ENCODE measurements at regions not wholly inside any gene's neighbourhood (a gene's known extent, or its start where the extent isn't known, plus 50 kb on each side); places are given as distances from the start of the nearest gene placed in this dataset.

DNA sequence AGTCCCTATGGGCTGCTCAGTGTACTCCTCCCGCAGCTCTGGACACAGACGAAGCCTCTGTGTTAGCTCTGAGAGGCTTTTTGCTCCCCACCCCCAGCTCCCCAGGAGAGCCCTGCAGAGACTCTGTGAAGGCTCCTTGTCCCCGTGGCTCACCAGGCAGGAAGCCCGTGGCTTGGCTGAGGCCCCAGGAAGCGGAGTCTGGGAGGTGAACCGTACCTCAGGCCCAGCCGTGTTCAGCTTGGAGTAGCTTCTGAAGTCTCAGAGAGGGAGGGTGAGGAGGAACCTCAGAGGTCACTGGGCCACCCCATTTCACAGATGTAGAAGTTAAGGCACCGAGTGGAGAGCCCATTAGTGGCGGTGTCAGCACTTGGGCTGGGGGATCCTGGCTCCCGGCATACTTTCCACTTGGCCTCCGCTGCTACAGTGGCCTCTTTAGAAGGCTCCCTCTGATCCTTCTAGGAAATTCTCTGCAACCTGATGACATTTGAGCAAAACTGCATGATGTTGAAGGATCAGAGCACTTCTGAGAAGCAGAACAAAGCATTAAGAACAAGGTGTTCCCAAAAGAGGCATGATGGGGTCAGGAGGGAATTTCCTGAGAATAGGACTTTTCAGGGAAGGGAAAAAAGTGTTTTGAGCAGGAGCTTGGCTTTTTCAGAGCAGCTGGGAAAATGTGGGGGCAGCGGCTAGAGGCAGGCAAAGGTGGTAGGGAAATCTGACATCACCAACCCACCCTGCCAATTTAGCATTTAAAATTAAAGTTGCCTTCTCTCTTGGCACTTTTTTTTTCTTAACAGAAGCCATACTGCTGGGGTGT lies 79.1 kb downstream of the MCFD2 start:
- DNase-seq (ENCODE audit: low read depth): no peak
- Histone ChIP-seq H3K36me3 (ENCODE audit: control insufficient read depth, insufficient read depth, low read length) (no peaks in the 10 kb centered on the region), H3K27me3 (ENCODE audit: control insufficient read depth, insufficient read depth, low read length) (no peaks in the 10 kb centered on the region), H3K4me3 (ENCODE audit: low read depth, low read length) (no peak overlapping the region)
- FAIRE-seq: no peak
- TF ChIP-seq, protein P1, sequence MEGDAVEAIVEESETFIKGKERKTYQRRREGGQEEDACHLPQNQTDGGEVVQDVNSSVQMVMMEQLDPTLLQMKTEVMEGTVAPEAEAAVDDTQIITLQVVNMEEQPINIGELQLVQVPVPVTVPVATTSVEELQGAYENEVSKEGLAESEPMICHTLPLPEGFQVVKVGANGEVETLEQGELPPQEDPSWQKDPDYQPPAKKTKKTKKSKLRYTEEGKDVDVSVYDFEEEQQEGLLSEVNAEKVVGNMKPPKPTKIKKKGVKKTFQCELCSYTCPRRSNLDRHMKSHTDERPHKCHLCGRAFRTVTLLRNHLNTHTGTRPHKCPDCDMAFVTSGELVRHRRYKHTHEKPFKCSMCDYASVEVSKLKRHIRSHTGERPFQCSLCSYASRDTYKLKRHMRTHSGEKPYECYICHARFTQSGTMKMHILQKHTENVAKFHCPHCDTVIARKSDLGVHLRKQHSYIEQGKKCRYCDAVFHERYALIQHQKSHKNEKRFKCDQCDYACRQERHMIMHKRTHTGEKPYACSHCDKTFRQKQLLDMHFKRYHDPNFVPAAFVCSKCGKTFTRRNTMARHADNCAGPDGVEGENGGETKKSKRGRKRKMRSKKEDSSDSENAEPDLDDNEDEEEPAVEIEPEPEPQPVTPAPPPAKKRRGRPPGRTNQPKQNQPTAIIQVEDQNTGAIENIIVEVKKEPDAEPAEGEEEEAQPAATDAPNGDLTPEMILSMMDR (IDR thresholded peaks at IDR 0.05; ENCODE audit: insufficient read depth, low read length, severe bottlenecking): no peak

DNA sequence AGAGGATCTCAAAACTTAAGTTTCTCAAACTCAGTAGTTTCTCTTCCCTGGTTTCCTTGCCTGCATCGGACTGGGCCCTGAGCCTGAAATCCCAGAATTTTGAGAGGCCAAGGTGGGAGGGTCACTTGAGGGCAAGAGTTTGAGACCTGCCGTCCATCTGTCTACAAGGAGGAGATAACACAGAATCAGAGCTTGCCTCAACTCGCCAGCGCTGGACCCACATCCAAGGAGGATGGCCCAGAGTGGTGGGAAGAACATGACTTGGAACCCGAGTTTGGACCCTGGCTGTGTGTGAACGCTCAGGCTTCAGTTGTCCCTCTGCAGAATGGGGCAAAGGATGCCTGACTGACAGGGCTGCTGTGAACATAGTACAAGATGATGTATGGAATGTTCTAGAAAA lies 80.1 kb downstream of the MCFD2 start:
- Histone ChIP-seq H3K36me3 (ENCODE audit: control insufficient read depth, insufficient read depth, low read length) (no peaks in the 10 kb centered on the region), H3K4me3 (ENCODE audit: low read depth, low read length) (no peak overlapping the region), H3K27me3 (ENCODE audit: control insufficient read depth, insufficient read depth, low read length) (no peaks in the 10 kb centered on the region)
- TF ChIP-seq, protein P1 (IDR thresholded peaks at IDR 0.05; ENCODE audit: insufficient read depth, low read length, severe bottlenecking): no peak
- DNase-seq (ENCODE audit: low read depth) (no peak), FAIRE-seq (no peak)

DNA sequence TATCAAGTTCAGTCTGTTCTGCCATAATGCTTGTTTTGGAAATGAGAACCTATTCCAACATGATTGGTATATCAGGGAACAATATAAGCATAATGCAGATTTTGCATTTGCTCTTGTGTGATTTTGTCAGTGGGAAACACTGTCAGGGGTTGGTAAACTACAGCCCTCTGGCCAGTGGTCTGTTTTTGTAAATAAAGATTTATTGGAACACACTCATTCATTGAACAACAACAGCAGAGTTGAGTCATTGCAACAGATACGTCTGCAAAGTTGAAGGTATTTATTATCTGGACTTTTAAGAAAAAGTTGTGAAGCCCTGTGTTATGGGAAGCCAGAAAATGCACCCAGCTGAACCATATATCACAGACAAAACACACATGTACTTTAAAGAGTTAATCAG lies 83.1 kb downstream of the MCFD2 start:
- FAIRE-seq (no peak), DNase-seq (ENCODE audit: low read depth) (no peak)
- TF ChIP-seq, protein P1 (IDR thresholded peaks at IDR 0.05; ENCODE audit: insufficient read depth, low read length, severe bottlenecking): no peak
- Histone ChIP-seq H3K27me3 (ENCODE audit: control insufficient read depth, insufficient read depth, low read length) (no peaks in the 10 kb centered on the region), H3K4me3 (ENCODE audit: low read depth, low read length) (no peak overlapping the region), H3K36me3 (ENCODE audit: control insufficient read depth, insufficient read depth, low read length) (no peaks in the 10 kb centered on the region)

DNA sequence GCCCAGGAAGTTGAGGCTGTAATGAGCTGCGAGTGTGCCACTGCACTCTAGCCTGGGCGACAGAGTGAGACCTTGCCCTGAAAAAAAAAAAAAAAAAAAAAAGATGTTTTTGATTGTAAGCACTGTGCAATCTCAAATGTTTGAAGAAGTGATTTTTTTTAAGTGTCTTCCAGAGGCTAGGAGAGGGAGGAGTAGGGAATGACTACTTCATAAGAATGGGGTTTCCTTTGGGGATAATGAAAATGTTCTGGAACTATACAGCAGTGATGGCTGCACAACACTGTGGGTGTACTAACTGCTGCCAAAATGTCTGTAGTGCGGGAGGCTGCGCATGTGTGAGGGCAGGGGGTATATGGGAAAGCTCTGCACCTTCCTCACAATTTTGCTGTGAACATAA lies 83.7 kb downstream of the MCFD2 start:
- DNase-seq (ENCODE audit: low read depth): no peak

DNA sequence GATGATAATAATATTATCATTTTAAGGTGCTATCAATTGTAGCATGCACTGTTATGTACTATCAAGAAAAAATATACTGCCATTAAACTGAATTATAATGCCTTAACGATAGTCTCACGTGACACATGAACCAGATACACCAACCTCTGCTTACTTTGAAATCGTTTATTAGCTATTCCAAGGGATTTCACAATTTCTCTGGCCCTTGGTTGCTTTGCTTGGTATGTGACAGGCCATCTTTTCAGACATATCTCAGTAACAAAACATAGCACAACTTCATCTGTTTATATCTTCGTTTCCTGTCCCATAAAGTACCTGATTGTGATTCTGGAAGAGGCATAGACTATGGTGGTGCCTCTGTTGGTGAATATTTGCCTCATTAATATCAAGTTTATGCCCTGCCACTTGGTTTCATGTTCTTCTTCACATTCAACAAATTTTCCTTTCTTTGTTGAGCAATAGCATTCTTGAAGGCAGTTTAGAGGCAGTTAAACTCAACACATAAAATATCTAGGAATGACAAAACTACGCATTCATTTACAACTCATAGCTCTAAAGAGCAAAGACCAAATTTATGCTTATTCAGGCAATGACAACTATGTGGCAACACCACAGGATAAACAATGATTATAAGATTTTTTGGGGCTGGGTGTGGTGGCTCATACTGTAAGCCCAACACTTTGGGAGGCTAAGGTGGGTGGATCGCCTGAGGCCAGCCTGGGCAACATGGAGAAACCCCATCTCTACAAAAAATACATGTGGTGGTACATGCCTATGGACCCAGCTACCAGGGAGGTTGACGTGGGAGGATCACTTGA lies 84.3 kb downstream of the MCFD2 start:
- H3K36me3 ChIP-seq (ENCODE audit: control insufficient read depth, insufficient read depth, low read length): no peaks in the 10 kb centered on the region

More for the DNA sequence above, 83.7 kb downstream of the MCFD2 start:
- Histone ChIP-seq H3K27me3 (ENCODE audit: control insufficient read depth, insufficient read depth, low read length) (no peaks in the 10 kb centered on the region), H3K4me3 (ENCODE audit: low read depth, low read length) (no peak overlapping the region), H3K36me3 (ENCODE audit: control insufficient read depth, insufficient read depth, low read length) (no peaks in the 10 kb centered on the region)
- TF ChIP-seq, protein P1 (IDR thresholded peaks at IDR 0.05; ENCODE audit: insufficient read depth, low read length, severe bottlenecking): no peak
- no peak for FAIRE-seq

More for the DNA sequence above, 84.3 kb downstream of the MCFD2 start:
- DNase-seq (ENCODE audit: low read depth) (no peak), FAIRE-seq (no peak)
- H3K27me3 ChIP-seq (ENCODE audit: control insufficient read depth, insufficient read depth, low read length): no peaks in the 10 kb centered on the region
- no peak overlapping the region for H3K4me3 ChIP-seq (ENCODE audit: low read depth, low read length)
- TF ChIP-seq, protein P1 (IDR thresholded peaks at IDR 0.05; ENCODE audit: insufficient read depth, low read length, severe bottlenecking): no peak

Data from bronchial epithelial cell (primary cell).